Stimulated activated CD4-positive, alpha-beta T cell treated with anti-CD3 and anti-CD28 coated beads, Interleukin-4, amount 100 ng/mL, for 4 hours (primary cell): ENCODE measurements at regions not wholly inside any gene's neighbourhood (a gene's known extent, or its start where the extent isn't known, plus 50 kb on each side); places are given as distances from the start of the nearest gene placed in this dataset.
"Not testable (repeated sequence)": the region's sequence is repeated elsewhere in the genome, so short reads cannot be mapped to it uniquely, and the experiment has no call there.

ENCODE experiments used
- DNase-seq, 2 experiments: peaks; one replicate each; pipeline ENCODE4 v3.0.0-alpha.2; 2020

DNA sequence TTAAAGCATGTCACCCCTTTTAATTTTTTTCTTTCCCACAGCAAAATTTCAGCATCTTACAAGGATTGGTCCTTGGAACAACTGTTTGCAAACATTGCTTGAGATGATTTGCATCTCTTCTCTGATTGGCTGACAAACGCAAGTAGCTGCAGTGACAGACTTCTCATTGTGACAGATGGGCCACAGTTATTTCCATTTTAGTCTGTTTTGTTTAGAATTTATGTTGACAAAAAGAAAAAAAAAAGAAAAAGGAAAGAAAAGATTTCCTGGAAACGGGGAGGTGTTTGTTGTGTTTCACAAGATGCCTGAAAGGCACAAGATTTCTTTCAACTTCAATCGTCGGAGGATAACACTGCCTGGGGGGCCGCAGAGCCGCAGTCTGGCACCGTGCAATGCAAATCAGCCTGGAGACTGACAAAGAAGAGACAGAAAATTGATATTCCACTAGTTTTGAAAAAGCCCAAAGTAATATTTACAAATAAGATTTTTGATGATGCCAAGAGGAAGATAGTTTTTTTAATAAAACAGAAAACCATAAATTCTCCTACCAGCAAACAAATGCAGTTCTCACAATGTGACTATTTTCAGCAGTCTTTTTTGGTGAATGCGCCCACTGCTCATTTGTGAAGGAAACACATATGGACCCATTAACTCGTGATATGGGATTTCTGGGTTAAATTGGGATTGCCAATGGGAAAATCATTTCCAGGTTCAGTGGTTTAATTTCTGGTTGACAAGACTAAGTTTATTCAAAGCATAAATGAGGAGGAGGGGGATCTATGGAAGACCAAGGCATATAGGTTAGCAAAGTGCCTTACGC, 296.2 kb upstream of the SMIM21 start:
- no peak for DNase-seq

GRCh38 chr18:75714766-75715165, 287.3 kb upstream of the SMIM21 start:
- DNase-seq, result no peak

DNA sequence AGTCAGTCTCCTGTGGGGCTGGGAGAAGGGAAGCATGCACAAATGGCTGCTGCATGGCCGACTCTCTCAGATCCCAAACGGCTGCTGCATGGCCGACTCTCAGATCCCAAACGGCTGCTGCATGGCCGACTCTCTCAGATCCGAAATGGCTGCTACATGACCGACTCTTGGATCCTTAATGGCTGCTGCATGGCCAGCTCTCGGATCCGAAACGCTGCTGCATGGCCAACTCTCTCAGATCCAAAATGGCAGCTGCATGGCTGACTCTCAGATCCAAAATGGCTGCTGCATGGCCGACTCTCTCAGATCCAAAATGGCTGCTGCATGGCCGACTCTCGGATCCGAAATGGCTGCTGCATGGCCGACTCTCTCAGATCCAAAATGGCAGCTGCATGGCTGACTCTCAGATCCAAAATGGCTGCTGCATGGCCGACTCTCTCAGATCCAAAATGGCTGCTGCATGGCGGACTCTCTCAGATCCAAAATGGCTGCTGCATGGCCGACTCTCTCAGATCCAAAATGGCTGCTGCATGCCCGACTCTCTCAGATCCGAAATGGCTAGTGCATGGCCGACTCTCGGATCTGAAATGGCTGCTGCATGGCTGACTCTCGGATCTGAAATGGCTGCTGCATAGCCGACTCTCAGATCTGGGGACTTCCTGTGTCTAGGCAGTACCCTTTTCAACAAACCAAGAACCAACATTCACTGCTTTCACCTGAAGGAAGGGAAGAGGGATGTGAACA, 284.8 kb upstream of the SMIM21 start:
- not testable (repeated sequence) for DNase-seq

DNA sequence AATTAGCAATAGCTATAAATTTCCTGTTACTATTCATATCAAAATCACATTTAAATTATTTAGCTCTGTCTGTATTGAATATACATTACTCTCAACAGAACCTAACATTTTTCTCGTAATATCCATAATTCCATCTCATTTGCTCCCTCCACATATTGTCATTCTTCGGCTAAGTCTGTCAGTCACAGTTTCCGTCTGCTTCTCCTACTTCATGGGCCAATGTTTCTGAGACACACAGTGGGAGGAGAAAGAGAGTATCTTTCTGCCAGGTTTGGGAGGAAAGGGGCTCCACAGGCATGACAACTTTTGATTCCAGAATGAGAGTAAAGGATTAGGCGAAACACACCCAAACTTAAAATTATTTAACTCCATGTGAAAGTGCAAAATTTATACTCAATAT, 273.1 kb upstream of the SMIM21 start:
- DNase-seq, result no peak

DNA sequence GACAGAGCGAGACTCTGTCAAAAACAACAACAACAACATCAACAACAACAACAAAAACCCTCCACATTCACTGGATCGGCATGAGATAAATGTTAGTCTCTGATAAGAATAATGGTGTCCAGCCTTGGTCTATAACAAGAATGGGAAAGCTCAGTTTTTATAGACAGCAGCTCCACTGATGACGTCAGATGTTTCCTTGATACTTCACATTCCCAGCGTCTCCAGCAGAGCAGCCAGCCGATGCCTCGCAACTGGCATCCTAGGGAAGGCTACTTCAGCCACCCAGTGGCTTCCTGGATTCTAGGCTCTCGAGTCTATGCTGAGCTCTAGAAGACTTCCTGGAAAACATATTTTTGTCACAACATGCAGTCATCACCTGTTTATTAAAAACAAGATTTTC, 271.4 kb upstream of the SMIM21 start:
- DNase-seq, result no peak

DNA sequence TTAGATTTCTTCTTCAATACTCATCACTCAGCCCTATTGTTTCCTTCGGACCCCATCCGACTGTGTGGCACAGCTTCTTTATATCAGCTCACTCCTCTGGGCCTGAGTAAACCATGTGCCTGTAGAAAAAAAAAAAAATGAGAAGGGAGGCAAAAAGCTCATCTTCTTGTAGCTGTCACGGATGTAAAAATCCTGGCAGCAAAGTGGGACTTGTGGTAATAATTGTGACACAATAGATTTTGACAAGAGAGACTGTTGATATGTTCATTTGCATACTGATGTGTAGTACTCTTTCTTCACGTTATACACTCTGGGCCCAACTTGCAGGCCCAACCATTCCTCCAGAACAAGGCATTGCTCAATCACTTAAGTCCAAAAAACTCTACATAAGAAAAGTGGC, 270.0 kb upstream of the SMIM21 start:
- DNase-seq, result no peak

DNA sequence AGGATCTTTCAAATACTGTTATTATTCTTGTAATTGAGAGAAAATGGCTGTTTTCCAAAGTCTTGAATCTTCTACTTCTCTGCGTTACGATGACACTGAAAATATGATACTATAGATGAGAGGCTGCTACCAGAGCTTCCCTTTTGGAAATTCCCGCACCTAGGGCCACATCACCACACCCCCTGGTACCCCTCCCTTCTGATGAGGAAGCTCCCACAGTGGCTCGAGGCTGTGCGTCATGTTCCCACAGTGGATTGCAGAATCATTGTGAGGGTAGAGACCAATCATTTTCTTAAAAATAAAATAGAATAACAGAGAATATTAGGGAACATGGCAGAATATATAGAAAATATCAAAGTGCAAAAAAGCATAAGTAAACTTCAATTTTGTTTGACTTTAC, 268.9 kb upstream of the SMIM21 start:
- DNase-seq, result no peak

DNA sequence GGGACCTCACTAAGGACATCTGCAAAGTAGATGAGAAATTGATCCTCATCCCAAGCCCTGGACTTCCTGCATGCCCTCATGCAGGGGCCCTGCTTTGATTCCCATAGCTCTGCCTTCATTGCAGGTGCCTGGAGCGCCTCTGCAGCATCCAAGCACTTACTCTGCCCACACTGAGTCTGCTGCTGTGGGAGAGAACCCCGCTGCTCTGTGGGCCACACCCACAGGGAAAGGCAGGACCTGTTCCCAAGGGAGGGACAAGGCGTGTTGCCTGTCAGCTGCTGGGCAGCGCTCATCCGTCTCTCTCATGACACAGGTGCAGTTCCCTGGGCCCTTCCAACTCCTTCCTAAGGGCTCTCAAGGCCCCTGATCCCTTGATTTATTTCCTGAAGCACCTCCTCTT, 266.8 kb upstream of the SMIM21 start:
- no peak for DNase-seq

DNA sequence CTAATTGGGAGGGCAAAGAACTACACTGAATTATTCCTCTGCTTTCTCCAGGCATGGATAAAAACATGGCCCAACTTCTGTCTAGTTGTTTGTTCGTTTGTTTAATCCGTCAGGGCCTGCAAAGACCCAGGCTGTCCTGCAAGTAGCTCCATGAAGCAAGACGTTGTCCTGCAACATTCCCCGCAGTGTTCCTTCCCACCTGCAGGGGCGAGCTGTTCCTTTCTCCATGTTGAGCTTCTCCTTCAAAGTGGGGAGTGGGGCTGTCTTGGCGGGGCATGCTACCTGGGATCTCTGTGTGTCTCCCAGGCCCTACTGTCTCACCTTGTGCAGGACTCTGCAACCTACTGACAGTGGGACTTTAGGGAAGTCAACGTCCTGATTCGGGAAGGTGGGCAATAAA, 264.0 kb upstream of the SMIM21 start:
- no peak for DNase-seq

DNA sequence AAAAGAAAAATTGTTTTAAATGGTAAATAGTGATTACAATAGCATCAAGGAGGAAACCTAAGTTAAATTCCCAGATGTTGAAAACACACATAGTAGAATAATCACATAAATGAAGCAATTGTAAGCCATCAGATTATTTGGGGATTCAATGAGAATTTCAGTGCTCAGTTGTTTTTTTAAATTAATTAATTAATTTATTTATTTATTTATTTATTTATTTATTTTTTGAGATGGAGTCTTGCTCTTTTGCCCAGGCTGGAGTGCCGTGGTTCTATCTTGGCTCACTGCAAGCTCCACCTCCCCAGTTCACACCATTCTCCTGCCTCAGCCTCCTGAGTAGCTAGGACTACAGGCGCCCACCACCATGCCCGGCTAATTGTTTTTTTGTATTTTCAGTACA, 262.8 kb upstream of the SMIM21 start:
- DNase-seq, result not testable (repeated sequence)

- no peak for DNase-seq
Observed at GRCh38 chr18:75687626-75688025, 260.1 kb upstream of the SMIM21 start.

GRCh38 chr18:75683426-75683825, 255.9 kb upstream of the SMIM21 start:
- DNase-seq, result no peak

GRCh38 chr18:75681538-75682115, 254.1 kb upstream of the SMIM21 start:
- no peak for DNase-seq

- no peak for DNase-seq
Observed at GRCh38 chr18:75679331-75679730, 251.8 kb upstream of the SMIM21 start.

DNA sequence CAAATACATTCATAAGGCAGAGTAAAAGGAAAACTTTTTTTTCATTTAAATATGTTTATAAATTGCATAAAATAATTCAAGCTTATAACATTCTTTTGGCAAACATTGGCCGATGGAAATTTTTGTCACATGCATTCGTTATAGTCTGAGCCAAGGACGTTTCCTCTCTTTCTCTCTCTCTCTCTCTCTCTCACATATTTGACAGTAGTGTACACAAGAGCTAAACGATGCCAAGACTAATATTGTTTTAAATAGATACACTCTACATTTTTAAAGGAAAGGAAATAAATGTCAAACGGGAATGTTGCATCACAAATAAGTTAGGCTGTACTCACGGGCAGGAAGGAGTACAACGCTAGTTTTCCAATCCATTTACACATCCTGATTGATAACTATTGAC, 251.1 kb upstream of the SMIM21 start:
- no peak for DNase-seq

- no peak for DNase-seq
Observed at GRCh38 chr18:75677696-75678455, 250.4 kb upstream of the SMIM21 start.

- DNase-seq, result no peak
Observed at GRCh38 chr18:75660932-75661331, 233.4 kb upstream of the SMIM21 start.

DNA sequence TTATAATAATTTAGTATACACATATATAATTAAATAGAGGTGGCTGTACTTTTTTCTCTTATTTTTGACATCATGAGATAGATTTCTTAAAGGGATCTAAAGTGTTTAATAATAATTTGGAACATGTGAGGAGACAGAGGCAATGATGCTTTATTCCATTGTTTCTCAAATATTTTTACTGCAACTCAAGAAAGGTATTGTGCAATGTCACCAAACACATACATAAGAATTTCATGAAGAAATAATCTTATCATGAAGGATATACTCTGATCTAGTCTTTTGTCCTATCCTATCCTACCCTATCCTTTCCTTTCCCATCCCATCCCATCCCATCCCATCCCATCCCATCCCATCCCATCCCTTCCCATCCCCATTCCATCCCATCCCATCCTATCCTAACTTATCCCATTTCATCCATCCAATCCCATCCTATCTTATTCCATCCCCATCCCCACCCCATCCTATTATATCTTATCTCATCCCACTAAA, 232.1 kb upstream of the SMIM21 start:
- DNase-seq, result no peak

GRCh38 chr18:75658330-75658729, 230.8 kb upstream of the SMIM21 start:
- DNase-seq, result no peak

DNA sequence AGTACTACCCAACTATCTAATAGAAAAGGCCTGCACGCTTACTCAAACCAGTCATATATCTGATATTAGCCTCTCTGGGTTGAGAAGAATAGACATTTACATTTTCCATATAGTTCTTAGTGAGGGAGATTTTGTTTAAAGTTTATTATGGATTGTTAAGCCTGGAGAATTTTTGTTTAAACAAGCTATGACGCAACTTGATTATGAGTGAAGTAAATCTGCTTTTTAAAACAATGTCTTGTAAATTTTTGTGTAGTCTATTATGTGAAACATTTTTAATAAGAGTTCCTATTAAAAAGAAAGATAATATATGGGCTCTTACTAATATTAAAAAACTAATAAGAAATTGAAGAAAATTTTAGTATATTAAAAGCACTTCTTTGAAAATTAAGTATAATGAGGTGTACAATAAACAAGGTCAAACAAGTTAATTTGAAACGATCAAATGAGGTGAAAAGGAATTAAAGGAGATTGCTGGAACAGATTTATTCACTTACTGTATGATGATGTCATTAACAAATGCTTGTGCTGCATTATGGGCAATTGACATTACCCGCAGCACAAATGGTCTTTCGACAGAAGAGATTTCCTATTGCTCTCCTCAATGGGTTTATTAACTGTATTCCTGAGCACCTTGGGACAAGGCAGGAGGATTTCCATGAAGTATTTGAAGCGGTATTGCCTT, 229.2 kb upstream of the SMIM21 start:
- no peak for DNase-seq

DNA sequence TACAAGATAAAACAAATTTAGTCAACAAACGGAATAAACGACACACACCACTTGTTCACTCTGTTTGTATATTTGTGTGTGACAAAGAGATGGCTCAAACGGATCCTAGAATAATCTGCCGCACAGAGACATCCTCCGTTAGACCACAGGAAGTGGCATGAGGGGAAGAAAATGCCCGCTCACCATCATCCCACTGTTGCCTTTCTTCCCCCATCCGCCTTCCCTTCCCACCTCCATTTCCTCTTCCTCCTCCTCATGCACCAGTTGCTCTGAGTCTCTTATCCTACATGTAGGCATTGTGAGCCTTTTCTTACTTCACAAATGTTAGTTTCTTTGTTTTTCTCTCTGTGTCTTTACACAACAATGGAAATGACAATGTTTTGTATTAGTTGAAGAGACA, 228.5 kb upstream of the SMIM21 start:
- DNase-seq, result no peak
